B cell (primary cell): ENCODE measurements at regions not wholly inside any gene's neighbourhood (a gene's known extent, or its start where the extent isn't known, plus 50 kb on each side); places are given as distances from the start of the nearest gene placed in this dataset.

ENCODE experiments used
- CTCF ChIP-seq: fragments of 200-600 bp; IDR thresholded peaks from one replicate; pipeline ENCODE4 v1.8.0; 2022; ENCODE audit warnings: antibody characterized with exemption, mild to moderate bottlenecking
- EZH2 ChIP-seq: IDR thresholded peaks from 2 replicates; pipeline ENCODE4 v1.6.1; 2012; ENCODE audit warnings: borderline replicate concordance, low read depth, mild to moderate bottlenecking, moderate library complexity, low read length; ENCODE audit not compliant: insufficient read depth, poor library complexity, severe bottlenecking

DNA sequence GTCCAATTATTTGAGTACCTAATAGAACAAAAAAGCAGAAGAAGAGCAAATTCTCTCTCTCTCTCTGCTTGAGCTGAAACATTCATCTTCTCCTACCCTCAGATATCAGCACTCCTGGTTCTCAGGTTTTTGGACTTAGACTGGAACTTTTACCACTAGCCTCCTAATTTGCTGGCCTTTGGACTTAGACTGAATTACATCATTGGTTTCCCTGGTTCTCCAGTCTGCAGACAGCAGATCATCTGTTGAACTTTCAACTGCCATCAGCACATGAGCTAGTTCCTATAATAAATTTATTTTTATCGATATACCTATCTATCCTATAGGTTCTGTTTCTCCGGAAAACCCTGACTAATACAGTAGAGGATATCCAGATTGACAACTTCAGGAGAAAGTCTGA is 208.9 kb upstream of the GAS1 start:
- no peak for TF ChIP-seq CTCF
- TF ChIP-seq EZH2, result no peak
